NCI-H526 treated with DMSO at 0.1 percent for 48 hours (cell line): ENCODE measurements at regions not wholly inside any gene's neighbourhood (a gene's known extent, or its start where the extent isn't known, plus 50 kb on each side); places are given as distances from the start of the nearest gene placed in this dataset.
"Not testable (repeated sequence)": the region's sequence is repeated elsewhere in the genome, so short reads cannot be mapped to it uniquely, and the experiment has no call there.

Experiments
- DNase-seq: peaks from one replicate; lab custom pipeline; 2025; lab: John Stamatoyannopoulos, UW

DNA sequence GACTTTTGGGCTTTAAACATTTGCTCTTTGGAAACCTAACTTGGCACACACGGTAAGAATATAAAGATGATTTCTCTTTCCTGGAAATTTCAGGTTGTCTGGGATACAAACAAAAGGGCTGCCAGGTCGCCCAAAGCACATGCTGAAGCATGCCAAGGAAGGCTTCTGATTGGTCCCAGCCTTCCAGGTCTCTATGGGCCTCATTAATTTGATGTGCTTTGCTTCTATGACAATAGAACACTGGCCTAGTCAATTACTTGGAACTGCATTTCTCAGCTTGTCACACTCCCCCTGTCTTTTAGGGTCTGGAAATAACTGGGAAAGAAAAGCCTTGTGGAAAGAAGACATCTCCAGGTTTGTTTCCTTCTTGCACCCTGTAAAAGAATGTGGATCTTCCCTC lies 228.9 kb downstream of the ADCYAP1 start:
- no peak for DNase-seq

DNA sequence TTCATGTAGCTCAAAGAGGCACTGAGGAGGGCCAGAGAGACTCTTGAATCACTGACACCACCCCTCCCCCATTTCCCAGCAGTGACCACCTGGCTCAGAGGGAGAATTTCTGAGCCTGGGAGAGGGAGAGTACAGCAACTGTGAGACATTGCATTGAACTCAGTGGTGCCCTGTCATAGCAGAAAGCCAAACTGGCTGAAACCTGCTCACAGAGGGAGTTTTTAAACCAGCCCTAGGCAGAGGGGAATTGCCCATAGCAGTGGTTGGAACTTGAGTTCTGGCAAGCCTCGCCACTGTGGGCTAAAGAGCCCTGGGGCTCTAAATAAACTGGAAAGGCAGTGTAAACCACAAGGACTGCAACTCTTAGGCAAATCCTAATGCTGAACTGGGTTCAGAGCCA lies 243.1 kb downstream of the ADCYAP1 start:
- no peak for DNase-seq

- DNase-seq = no peak
Measured at GRCh38 chr18:1149709-1150108, 245.0 kb downstream of the ADCYAP1 start.

GRCh38 chr18:1150344-1150743 lies 245.7 kb downstream of the ADCYAP1 start:
- no peak for DNase-seq

DNA sequence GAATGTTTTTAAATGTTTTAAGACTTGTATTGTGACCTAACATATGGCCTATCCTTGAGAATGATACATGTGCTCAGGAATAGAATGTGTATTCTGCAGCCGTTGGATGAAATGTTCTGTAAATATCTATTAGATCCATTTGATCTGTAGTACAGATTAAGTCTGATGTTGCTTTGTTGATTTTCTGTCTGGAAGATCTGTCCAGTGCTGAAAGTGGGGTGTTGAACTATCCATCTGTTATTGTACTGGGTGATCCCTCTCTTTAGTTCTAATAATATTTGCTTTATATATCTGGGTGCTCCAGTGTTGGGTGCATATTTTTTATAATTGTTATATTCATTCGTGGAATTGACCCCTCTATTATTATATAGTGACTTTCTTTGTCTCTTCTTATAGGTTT lies 248.3 kb downstream of the ADCYAP1 start:
- DNase-seq = not testable (repeated sequence)

- DNase-seq = no peak
Measured at GRCh38 chr18:1173593-1173992, 268.9 kb downstream of the ADCYAP1 start.

- no peak for DNase-seq
Measured at GRCh38 chr18:1177232-1177631, 272.6 kb downstream of the ADCYAP1 start.

DNA sequence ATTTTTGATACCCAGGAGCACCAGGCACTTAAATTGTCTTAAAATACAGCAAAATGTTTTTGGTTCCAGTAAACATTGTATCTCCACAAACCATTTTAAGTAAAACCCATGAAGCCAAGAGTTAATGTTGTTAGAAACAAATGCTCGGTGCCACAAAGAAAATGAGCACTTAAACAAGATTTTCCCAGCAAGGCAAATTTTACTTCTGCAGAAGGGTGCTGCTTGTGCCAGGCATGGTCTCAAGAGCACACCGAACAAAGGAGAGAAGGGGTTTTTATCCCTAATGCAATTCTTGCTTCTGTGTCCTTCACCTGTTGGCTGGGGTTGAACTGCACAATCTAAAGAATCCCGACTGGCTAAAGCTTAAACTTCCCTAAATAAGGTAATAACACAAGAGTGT lies 286.7 kb downstream of the ADCYAP1 start:
- DNase-seq = no peak

- no peak for DNase-seq
Measured at GRCh38 chr18:1213126-1213525, 308.5 kb downstream of the ADCYAP1 start.

DNA sequence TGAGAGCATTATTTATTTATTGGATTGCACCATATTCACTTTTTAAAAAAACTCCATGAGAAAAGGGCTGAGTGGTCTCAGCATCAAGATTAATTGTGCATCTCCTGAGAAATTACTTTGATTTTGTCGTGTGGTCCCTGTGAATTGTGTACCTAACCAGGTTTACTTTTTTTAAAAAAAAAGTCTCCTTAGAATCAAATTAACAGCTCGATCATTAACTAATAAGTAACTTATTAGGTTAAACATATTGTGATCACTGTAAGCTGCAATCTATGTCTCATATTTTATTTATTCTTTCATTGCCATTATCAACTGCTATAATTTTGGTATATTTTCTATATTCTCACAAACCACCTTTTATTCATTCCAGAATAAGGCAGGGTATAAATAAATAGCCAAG lies 318.2 kb downstream of the ADCYAP1 start:
- no peak for DNase-seq

DNA sequence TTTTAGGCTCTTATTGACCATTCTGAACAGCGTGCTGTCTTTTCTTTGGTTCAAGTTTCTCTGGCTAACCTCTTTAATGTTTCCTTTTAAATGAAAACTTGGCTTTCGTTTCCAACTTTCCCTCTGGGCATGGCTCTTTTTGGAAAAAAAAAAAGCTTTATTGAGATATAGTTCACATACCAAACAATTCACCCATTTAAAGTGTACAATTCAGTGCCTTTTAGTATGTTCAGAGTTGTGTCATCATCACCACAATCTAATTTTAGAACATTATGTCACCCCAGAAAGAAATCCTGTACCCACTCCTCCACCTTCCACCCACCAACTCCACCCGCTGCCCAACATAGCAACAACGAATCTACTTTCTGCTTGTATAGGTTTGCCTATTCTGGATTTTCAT lies 322.4 kb downstream of the ADCYAP1 start:
- no peak for DNase-seq

DNA sequence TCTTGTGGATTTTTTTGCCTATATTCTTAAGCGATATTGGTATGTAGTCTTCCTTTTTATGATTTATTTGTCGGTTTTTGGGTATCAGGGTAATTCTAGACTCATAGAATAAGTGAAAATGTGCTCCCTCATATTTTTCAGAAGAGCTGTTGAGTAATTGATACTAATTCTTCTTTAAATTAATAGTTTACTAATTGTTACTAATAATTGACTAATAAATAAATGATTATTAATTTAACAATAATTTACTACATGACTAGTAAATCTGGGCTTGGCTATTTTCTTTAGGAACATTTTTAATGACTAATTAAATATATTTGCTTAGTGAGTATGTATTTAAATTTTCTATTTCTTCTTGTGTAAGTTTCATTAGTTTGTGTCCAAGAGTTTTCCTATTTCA lies 325.0 kb downstream of the ADCYAP1 start:
- no peak for DNase-seq

DNA sequence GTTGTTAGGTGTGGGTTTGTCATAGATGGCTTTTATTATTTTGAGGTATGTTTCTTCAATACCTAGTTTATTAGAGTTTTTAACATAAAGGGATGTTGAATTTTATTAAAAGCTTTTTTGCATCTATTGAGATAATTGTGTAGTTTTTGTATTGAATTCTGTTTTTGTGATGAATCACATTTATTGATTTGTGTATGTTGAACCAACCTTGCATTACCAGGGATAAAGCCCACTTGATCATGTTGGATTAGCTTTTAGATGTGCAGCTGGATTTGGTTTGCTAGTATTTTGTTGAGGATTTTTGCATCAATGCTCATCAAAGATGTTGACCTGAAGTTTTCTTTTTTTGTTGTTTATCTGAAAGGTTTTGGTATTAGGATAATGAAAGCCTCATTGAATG lies 328.2 kb downstream of the ADCYAP1 start:
- DNase-seq = no peak

DNA sequence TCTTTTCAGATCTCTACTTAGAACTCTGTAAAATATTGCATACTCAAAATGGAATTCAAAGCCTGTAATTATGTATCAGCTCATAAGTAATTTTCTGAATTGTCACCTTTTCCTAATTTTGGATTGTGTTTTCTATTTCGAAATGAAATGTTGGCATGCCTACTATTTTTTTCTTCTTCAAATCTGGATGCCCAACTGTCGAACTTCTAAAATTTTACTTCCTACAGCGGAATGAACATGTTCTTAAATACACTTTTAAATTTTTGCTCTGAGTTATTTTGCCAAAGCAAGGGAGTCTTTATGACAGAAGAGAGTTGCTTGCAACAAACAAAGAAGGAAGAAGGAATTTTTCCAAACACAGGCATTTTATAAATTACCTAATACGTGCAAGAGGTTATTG lies 336.0 kb downstream of the ADCYAP1 start:
- DNase-seq = no peak

DNA sequence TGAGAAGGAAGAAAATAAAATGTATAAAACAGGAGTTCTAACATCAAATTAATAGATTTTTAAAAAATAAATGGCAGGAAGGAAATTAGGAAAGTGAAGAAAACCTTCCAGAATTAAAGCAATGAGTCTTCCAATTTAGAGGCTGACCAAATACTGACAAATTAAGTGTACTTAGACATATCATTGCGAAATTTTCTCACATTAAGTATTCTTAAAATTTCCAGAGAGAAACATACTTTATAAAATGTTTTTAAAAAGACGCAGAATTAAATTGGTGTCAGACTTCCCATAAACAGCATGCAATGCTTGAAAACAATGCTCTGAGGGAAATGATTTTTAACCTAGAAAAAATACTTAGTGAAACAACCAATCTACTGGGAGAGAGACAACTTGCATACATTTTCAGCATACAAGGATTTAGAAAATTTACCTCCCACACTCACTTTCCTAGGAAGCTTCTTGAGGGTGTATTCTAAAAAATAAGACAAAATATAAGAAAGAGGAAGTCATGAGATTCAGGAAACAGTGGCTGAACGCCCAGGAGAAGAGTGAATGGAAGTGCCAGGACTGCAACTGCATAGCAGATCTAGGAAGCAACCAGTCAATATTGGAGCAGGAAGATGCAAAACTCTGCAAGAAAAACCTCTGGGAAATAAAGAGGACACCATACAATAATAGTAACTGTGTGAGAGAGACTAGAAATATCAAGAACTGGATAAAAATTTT lies 339.9 kb downstream of the ADCYAP1 start:
- no peak for DNase-seq

GRCh38 chr18:1246827-1247226 lies 342.2 kb downstream of the ADCYAP1 start:
- DNase-seq = no peak

- DNase-seq = no peak
Measured at GRCh38 chr18:1252534-1252933, 347.9 kb downstream of the ADCYAP1 start.

DNA sequence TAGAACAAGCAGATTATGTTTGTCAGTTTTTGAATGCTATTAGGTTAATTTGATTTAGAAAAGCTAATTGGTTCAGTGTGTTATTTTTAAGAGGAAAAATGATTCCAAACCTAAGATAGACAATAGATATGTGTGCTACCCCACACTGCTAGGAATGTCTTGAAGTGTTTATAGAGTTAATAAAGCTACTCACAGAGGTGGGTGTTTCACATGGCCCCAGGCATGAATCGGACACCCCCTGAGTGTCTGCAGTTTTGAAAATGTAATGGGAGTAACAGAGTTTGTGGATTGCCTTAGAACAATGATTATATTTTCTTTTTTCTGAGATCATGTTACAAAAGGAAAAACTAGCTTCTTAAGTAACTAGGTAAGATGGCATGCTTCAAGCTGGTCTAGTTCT lies 348.3 kb downstream of the ADCYAP1 start:
- no peak for DNase-seq

DNA sequence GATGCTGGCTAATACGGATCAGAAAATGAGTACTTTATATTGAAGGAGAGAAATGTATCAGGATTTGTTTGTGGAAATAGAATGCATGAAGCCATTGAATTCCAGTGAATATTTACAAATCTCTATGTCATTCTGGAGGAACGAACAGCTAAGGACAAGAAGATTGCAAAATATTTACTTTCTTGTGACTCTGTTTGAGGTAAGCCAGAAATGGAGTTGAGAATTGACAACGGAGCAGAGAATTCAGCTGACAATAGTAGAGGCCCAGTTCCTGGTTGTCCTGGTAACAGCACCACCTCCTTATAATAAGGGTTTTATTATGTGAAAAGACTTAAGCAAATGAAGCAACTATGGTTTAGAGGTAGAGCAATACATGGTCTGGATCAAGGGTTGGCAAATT lies 349.2 kb downstream of the ADCYAP1 start:
- DNase-seq = no peak

DNA sequence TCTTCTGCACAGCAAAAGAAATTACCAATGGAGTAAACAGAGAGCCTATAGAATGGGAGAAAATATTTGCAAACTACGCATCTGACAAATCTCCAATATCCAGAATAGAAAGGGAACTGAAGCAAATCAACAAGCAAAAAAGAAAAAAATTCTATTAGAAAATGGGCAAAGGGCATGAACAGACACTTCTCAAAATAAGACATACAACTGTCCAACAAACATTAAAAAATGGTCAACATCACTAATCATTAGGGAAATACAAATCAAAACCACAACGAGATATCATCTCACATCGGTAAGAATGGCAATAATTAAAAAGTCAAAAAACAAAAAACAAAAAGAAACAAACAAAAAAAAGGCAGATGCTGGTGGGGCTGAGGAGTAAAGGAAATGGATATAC lies 356.4 kb downstream of the ADCYAP1 start:
- DNase-seq = no peak

DNA sequence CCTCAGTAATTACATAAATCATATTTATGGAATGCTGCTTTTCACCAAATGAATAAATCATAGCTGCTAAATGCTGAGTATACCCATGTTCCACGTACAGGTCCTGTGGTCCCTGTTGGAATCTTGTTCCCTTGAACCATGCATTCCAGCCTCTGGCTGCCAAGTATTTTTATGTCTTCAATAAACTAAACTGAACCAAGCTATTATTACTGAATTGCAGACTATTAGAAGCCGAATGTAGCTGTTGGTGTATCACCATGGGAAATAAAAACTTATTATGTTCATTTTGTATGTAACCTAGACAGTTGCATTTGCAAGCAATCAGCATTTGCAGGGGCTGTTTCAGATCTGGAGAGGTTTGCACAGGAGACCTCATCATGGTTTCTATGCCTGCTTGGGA lies 362.4 kb downstream of the ADCYAP1 start:
- DNase-seq = no peak

GRCh38 chr18:1270081-1270480 lies 365.4 kb downstream of the ADCYAP1 start:
- DNase-seq = no peak

DNA sequence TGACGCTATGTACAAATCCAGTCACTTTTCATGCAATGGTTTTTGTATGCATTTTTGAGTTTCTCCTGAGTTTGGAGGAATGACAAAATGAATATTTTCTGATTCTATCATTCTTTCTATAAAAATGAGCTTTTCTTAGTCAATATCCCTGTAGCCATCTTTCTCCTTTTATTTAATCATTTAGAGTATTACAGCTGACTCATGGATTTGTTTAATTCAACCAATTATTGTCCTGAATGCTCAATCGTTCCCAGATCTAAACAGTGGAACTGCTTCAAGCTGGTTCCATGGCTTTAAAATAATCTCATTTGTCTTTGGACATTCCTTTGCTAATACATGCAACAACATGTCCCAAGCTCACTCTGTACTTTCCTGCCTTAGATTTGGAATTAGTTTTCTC lies 368.8 kb downstream of the ADCYAP1 start:
- no peak for DNase-seq

- DNase-seq = no peak
Measured at GRCh38 chr18:1292167-1292566, 387.5 kb downstream of the ADCYAP1 start.

DNA sequence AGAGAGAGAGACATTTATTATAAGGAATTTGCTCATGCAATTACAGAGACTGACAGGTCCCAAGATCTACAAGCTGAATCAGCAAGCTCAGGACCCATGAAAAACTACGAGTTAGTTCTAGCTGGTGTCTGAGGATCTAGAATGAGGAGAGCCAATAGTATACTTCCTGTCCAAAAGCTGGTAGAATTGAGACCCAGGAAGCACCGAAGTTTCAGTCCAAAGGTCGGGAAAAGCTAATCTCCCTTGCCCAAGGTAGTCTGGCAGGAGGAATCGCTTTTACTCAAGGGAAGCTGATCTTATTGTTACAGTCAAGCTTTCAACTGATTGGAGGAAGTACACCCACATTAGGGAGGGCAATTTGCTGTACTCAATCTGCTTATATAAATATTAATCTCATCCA lies 389.6 kb downstream of the ADCYAP1 start:
- DNase-seq = no peak
